Activated naive CD8-positive, alpha-beta T cell treated with anti-CD3 and anti-CD28 coated beads, Interleukin-2, amount 10 ng/mL, durations not matched to agents 7 days and 5 days (primary cell): ENCODE measurements at regions not wholly inside any gene's neighbourhood (a gene's known extent, or its start where the extent isn't known, plus 50 kb on each side); places are given as distances from the start of the nearest gene placed in this dataset.

Source experiments
- ATAC-seq: fragments of 150-1000 bp; cut with Tn5 transposase; one replicate; pipeline ENCODE4 v1.10.0; 2021; ENCODE audit warnings: low read depth, moderate library complexity
- POLR2A ChIA-PET: fragments of 350-600 bp; sonication (Branson Sonifier 250); formaldehyde crosslinking; loops from one replicate; lab custom pipeline; 2021; ENCODE audit warnings: antibody characterized with exemption; lab: Charles Lee
- DNase-seq: peaks from one replicate; pipeline ENCODE4 v3.0.0; 2021
- H3K27ac Mint-ChIP-seq: one replicate; pipeline ENCODE4 v1.8.0; 2022; ENCODE audit warnings: mild to moderate bottlenecking, mixed read lengths
- H3K27me3 Mint-ChIP-seq: one replicate; pipeline ENCODE4 v1.8.0; 2022; ENCODE audit warnings: mild to moderate bottlenecking, moderate library complexity, mixed read lengths
- H3K36me3 Mint-ChIP-seq: one replicate; pipeline ENCODE4 v1.8.0; 2021; ENCODE audit warnings: mild to moderate bottlenecking, mixed read lengths
- H3K4me1 Mint-ChIP-seq: one replicate; pipeline ENCODE4 v1.8.0; 2021; ENCODE audit warnings: mixed read lengths
- H3K4me3 Mint-ChIP-seq: one replicate; pipeline ENCODE4 v1.8.0; 2022; ENCODE audit warnings: mild to moderate bottlenecking, moderate library complexity, mixed read lengths
- H3K9me3 Mint-ChIP-seq: one replicate; pipeline ENCODE4 v1.8.0; 2021; ENCODE audit warnings: mixed read lengths

DNA sequence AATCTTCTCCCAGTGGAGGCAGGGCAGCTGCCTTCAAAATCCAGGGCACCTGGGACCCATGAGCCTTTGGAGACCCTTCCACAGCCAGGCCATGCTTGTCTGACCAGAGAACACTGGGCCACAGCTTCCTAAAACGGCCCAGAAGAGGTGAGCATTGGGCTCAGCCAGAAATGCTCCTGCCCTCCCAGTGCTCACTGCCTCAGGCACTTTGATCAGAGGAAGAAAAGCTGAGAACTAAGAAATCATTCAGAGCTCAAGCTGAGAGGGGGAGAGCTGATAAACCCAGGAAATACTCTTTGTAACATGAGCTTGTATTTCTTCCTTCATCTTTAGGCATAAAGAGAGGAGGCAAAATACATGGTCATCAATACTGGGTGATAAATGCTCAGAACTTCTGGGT is 365.5 kb upstream of the KLHL29 start:
- H3K4me3 Mint-ChIP-seq: no peak overlapping the region
- POLR2A ChIA-PET: no interaction called here

DNA sequence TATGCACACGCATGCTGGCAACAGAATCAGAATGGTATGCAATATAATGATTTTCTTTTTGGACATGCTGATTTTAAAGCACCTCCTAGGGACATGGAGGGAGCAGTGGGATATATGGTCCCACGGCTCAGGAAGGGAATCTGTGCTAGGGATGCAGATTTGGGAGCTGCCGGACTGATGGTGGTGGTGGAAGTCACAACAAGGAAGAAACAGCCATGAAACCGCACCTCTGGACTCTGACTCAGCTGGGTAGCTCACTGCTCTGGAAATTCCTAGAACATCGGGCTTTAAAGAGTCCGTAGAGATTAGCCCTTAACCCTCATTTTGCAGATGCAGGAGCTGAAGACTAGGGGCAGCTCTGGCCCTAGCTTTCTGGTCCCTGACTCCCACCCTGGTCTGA is 364.3 kb upstream of the KLHL29 start:
- H3K9me3 Mint-ChIP-seq: no peaks in the 10 kb centered on the region
- ATAC-seq (no peak), DNase-seq (no peak)
- no peak overlapping the region for H3K4me3 Mint-ChIP-seq
- peaks cover under 1% of the 10 kb centered on the region for H3K27me3 Mint-ChIP-seq
- H3K4me1 Mint-ChIP-seq: no peaks in the 10 kb centered on the region
- no peak overlapping the region for H3K27ac Mint-ChIP-seq
- POLR2A ChIA-PET: no interaction called here
- H3K36me3 Mint-ChIP-seq: no peaks in the 10 kb centered on the region

More for the DNA sequence above, 365.5 kb upstream of the KLHL29 start:
- Mint-ChIP-seq H3K4me1 (no peaks in the 10 kb centered on the region), H3K27me3 (peaks cover 3% of the 10 kb centered on the region), H3K27ac (no peak overlapping the region), H3K9me3 (no peaks in the 10 kb centered on the region), H3K36me3 (no peaks in the 10 kb centered on the region)
- DNase-seq (no peak), ATAC-seq (no peak)

DNA sequence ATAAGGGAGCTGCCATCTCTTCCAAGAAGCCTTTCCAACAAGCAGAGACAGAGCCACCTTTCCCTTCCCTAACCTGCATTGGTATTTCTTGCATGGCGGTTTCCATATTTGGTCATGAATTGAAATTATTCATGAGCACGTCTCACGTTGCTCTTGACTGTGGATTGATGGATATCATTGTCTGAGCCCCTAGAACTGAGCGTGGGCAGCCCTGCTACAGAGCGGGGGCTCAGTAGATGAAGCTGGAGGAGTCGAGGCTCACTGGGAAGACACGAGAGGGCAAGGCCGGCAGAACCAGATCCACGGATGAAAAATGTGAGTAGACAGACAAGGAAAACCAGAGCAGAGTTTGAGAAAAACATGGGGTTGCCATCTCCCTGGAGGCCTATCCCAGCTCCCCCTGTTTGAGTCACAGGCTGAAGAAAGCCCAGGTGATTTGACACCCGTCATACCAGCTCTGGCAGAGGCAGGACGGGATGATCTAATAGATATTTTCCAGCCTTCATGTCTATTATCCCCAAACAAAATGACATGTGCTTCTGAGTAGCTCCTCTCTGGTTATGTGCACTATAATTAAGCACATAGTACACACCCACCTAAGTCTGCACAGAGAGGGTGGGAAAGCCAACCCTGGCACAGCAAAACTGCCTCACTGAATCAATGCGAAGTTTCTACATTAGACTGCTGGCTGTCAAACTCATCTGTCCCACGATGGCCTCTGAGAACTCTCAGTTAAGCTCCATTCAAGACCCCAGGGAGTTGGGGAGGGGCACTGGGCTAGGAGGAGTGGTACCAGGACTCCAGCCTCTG is 363.5 kb upstream of the KLHL29 start:
- Mint-ChIP-seq H3K27ac (no peak overlapping the region), H3K9me3 (no peaks in the 10 kb centered on the region), H3K4me1 (no peaks in the 10 kb centered on the region), H3K36me3 (no peaks in the 10 kb centered on the region), H3K27me3 (no peaks in the 10 kb centered on the region), H3K4me3 (no peak overlapping the region)
- ATAC-seq: no peak
- POLR2A ChIA-PET: no interaction called here
- no peak for DNase-seq

DNA sequence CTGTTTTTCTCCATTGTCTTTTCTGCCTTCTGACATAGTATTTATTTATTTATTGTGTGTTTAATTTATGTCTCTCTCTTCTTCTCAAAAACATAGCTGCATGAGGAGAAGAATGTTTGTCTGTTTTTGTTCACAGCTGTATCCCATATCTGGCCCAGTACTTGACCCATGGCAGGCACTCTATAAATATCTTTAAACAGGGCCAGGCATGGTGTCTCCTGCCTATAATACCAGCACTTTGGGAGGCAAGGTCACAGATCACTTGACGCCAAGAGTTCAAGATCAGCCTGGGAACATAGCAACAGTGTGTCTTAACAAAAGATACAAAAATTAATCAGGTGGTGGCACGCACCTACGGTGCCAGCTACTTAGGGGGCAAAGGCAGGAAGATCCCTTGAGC is 361.3 kb upstream of the KLHL29 start:
- ATAC-seq (no peak), DNase-seq (no peak)
- Mint-ChIP-seq H3K9me3 (no peaks in the 10 kb centered on the region), H3K36me3 (no peaks in the 10 kb centered on the region), H3K4me3 (no peak overlapping the region), H3K27me3 (no peaks in the 10 kb centered on the region), H3K27ac (no peak overlapping the region), H3K4me1 (no peaks in the 10 kb centered on the region)
- POLR2A ChIA-PET: no interaction called here

DNA sequence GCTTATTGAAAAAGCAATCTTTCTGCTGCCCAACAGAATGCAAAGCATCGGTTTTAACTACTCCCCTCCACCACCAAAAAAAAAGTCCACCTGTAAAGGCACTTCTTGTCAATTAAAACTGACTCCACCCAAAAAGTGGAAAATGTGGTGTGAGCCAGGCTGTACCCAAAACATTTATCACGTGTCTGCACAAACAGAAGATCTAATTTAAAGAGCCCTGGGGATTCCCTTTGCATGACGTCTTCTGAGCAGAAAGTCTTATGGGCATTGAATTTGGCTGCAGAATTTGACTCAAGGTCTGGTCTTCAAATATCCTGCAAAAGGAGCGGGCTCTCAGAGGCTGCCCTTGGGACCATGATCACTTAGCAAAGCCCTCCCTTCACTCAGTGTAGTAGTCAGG is 358.3 kb upstream of the KLHL29 start:
- no peaks in the 10 kb centered on the region for H3K4me1 Mint-ChIP-seq
- no peaks in the 10 kb centered on the region for H3K27me3 Mint-ChIP-seq
- POLR2A ChIA-PET: no interaction called here
- H3K27ac Mint-ChIP-seq: no peak overlapping the region
- H3K9me3 Mint-ChIP-seq: no peaks in the 10 kb centered on the region
- no peak overlapping the region for H3K4me3 Mint-ChIP-seq
- no peaks in the 10 kb centered on the region for H3K36me3 Mint-ChIP-seq
- ATAC-seq (no peak), DNase-seq (no peak)

DNA sequence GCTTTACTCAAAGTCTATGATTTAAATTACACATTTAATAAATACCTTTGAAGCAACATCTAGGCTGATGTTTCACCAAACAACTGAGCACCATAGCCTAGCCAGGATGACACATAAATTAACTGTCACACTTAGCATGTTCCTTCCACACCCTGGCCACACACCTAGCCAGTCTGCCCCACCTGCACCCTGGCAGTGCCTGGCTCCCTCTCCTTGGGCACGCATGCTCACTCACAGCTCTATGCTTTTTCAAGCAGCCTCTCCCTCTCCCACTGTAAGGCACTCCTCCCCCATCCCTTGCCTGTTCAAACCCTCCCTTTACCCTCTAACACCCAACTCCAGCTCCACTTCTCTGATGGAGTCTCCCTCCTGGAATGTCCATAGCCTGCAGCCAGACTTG is 357.6 kb upstream of the KLHL29 start:
- H3K9me3 Mint-ChIP-seq: no peaks in the 10 kb centered on the region
- no peaks in the 10 kb centered on the region for H3K4me1 Mint-ChIP-seq
- H3K4me3 Mint-ChIP-seq: no peak overlapping the region
- DNase-seq (no peak), ATAC-seq (no peak)
- no peak overlapping the region for H3K27ac Mint-ChIP-seq
- no peaks in the 10 kb centered on the region for H3K36me3 Mint-ChIP-seq
- H3K27me3 Mint-ChIP-seq: no peaks in the 10 kb centered on the region
- POLR2A ChIA-PET: no interaction called here

DNA sequence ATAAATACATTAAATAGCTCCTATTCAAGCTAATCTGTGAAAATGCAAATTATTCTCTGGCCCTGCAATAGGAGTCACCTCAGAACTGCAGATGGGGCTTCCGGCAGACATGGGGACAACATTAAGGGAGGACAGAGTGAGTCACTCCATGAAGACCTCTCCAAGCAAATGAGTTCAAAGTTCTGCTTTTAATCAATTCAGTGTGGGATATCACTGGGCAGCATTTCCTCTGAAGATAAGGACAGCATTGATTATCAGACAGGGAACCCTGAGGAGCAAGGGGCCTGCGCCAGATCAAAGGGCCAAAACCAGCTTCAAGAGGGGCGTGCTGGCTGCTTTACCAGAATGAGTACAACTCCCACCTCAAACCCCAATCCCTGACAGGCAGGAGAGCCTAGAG is 356.9 kb upstream of the KLHL29 start:
- no peaks in the 10 kb centered on the region for H3K27me3 Mint-ChIP-seq
- no peak overlapping the region for H3K27ac Mint-ChIP-seq
- H3K36me3 Mint-ChIP-seq: no peaks in the 10 kb centered on the region
- POLR2A ChIA-PET: no interaction called here
- no peak overlapping the region for H3K4me3 Mint-ChIP-seq
- no peaks in the 10 kb centered on the region for H3K4me1 Mint-ChIP-seq
- no peak for DNase-seq
- ATAC-seq: no peak
- no peaks in the 10 kb centered on the region for H3K9me3 Mint-ChIP-seq

DNA sequence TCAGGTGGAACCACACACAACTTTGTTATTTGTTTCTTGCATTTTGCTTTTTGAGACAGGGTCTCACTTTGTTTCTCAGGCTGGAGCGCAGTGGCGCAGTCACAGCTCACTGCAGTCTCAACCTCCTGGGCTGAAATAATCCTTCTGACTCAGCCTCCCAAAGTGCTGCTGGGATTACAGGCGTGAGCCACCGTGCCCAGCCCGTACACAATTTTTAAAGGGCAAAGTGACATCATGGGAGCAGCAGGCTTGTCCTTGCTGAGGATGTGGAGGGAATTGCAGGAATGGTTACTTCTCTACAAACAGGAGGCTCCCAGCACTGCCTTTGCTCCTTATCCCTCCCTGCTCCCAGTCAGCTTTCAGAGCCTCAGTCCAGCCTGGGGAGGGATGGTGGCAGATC is 355.9 kb upstream of the KLHL29 start:
- no peak for DNase-seq
- H3K4me1 Mint-ChIP-seq: no peaks in the 10 kb centered on the region
- no peak overlapping the region for H3K4me3 Mint-ChIP-seq
- H3K36me3 Mint-ChIP-seq: no peaks in the 10 kb centered on the region
- no peak overlapping the region for H3K27ac Mint-ChIP-seq
- POLR2A ChIA-PET: no interaction called here
- H3K27me3 Mint-ChIP-seq: no peaks in the 10 kb centered on the region
- H3K9me3 Mint-ChIP-seq: no peaks in the 10 kb centered on the region
- ATAC-seq: no peak

DNA sequence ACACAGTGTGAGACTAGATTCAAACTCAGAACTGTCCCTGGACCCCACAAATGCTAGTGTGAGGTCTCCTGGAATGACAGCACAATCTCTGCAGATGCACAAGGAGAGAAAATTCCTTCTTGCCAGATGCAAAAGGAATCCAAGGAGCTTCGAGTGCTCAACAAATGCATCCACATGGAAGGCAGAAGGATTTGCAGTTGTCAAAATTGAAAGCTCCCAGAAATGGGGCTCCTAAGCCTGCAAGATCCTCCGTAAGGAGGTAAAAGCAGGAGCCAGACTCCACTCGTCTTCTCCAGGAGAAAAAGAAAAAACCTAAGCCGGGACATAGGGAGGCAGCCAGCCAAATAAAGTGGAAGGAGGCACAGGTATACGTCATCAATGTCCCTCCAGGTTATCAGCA is 355.0 kb upstream of the KLHL29 start:
- H3K27me3 Mint-ChIP-seq: no peaks in the 10 kb centered on the region
- POLR2A ChIA-PET: no interaction called here
- DNase-seq: no peak
- no peak overlapping the region for H3K4me3 Mint-ChIP-seq
- H3K9me3 Mint-ChIP-seq: no peaks in the 10 kb centered on the region
- no peaks in the 10 kb centered on the region for H3K4me1 Mint-ChIP-seq
- H3K27ac Mint-ChIP-seq: no peak overlapping the region
- no peaks in the 10 kb centered on the region for H3K36me3 Mint-ChIP-seq
- no peak for ATAC-seq

DNA sequence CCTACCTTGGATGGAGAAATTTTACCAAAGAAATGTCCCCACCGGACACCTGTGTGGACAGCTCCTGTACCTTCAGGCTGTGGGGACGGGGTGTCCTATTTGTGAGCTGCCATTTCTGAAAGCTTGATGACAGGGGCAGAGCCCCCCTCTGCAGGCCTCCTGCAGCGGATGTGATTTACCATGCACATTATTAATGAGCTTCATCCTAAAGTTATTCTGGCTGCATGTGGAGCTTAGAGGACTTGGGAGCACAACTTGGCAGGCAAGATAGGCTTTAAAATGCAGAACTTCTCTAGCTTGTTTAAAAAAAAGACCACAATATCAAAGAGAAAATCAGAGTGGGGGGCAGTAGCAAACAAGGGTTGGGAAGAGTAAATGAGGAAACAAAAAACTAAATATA is 350.0 kb upstream of the KLHL29 start:
- ATAC-seq (no peak), DNase-seq (no peak)
- H3K4me3 Mint-ChIP-seq: no peak overlapping the region
- no peaks in the 10 kb centered on the region for H3K36me3 Mint-ChIP-seq
- H3K27ac Mint-ChIP-seq: no peak overlapping the region
- H3K9me3 Mint-ChIP-seq: no peaks in the 10 kb centered on the region
- no peaks in the 10 kb centered on the region for H3K4me1 Mint-ChIP-seq
- POLR2A ChIA-PET: no interaction called here
- H3K27me3 Mint-ChIP-seq: no peaks in the 10 kb centered on the region

DNA sequence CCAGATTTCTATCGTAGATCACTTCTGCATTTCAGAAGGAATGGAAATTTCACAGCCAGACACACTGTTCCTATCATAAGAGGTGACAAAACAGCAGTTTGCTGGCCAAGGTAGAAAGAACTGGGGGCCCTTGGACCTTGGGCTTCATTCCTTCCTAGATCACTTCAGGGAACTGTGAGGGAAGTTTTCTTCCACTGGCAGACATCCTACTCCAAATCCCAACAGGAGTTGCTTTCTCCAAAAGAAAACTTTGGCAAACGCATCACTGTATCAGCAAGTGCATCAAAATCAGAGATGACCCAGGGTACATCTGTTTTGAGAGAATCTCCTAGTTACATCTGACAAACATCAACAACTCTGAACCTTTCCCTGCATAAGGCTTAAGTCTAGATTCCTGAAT is 348.4 kb upstream of the KLHL29 start:
- H3K9me3 Mint-ChIP-seq: no peaks in the 10 kb centered on the region
- no peak overlapping the region for H3K27ac Mint-ChIP-seq
- H3K4me1 Mint-ChIP-seq: no peaks in the 10 kb centered on the region
- no peak for ATAC-seq
- POLR2A ChIA-PET: no interaction called here
- no peaks in the 10 kb centered on the region for H3K27me3 Mint-ChIP-seq
- H3K36me3 Mint-ChIP-seq: no peaks in the 10 kb centered on the region
- no peak for DNase-seq
- H3K4me3 Mint-ChIP-seq: no peak overlapping the region

DNA sequence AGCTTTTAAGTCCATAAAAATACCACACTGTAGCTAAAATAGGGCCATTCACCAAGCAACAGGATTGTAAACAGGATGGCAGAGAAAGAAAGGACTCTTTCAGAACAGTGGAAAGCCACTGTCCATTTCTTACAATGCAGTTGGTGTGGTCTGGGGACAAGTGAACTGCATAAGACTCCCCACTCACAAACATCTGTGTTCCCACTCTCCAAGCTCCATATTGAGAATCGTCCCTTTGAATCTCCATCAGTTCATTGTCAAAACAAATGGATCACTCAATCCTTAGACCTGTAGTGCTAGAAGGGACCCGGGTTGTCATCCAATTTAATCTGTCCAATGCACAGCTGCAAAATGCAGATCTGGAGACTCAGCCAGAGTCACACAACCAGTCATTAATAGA is 347.4 kb upstream of the KLHL29 start:
- no peak for ATAC-seq
- no peak overlapping the region for H3K27ac Mint-ChIP-seq
- no peaks in the 10 kb centered on the region for H3K9me3 Mint-ChIP-seq
- no peak overlapping the region for H3K4me3 Mint-ChIP-seq
- no peaks in the 10 kb centered on the region for H3K27me3 Mint-ChIP-seq
- no peaks in the 10 kb centered on the region for H3K4me1 Mint-ChIP-seq
- POLR2A ChIA-PET: no interaction called here
- DNase-seq: no peak
- H3K36me3 Mint-ChIP-seq: no peaks in the 10 kb centered on the region

DNA sequence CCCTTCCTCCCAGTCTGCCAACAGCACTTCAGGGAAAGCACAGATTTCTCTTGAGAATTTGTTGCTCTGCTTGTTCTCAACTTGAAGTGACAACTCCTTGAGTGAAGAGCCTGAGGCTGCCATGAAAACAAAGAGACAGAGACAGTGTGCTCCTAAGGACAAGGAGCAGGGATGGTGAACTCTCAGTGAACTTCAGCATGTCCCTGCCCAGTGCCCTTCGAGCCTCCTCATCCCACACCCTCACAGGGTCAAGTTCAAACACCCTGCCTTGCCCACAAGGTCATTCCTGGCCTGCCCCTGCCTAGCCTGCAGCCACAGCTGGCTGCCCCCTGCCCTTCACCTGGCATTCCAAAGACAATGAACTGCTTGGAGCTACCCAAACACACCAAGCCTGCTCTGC is 343.5 kb upstream of the KLHL29 start:
- no peak overlapping the region for H3K27ac Mint-ChIP-seq
- H3K9me3 Mint-ChIP-seq: no peaks in the 10 kb centered on the region
- H3K4me1 Mint-ChIP-seq: no peaks in the 10 kb centered on the region
- DNase-seq (no peak), ATAC-seq (no peak)
- H3K27me3 Mint-ChIP-seq: no peaks in the 10 kb centered on the region
- H3K4me3 Mint-ChIP-seq: no peak overlapping the region
- POLR2A ChIA-PET: no interaction called here
- no peaks in the 10 kb centered on the region for H3K36me3 Mint-ChIP-seq

DNA sequence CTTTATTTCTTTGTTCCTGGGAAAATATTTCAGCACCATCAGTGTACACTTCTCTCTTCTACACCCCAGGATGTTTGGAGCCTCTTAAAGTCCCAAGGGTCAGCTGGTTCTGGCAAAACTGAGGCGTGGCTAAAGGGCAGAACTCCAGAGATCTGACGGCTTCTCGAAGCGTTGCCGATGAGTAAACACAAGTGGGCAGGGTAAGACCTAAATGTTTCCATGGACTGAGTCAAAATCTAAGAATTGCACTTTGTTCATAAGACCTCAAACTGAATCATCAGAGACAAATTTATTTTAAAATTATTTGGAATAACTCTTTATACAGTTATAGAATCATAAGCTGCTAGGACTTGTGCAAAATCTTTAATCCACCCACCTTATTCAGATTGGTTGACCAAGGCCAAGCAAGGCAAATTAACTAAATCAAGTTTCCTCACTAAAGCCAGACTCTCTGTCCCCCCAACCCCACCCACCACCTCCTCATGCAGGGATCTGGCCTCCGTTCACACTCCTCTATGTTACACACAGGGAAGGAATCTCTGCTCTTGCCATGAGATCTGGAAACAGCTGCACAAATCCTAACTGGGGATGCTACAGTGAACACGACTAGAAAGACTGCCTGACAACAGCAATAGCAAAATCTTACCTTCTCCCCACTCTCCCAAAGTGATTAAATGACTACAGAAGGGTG is 342.6 kb upstream of the KLHL29 start:
- H3K4me3 Mint-ChIP-seq: no peak overlapping the region
- no peaks in the 10 kb centered on the region for H3K4me1 Mint-ChIP-seq
- no peak overlapping the region for H3K27ac Mint-ChIP-seq
- DNase-seq: no peak
- POLR2A ChIA-PET: no interaction called here
- no peaks in the 10 kb centered on the region for H3K9me3 Mint-ChIP-seq
- no peaks in the 10 kb centered on the region for H3K36me3 Mint-ChIP-seq
- H3K27me3 Mint-ChIP-seq: no peaks in the 10 kb centered on the region
- no peak for ATAC-seq
